Fibroblast of the conjunctiva (primary cell): ENCODE measurements at regions not wholly inside any gene's neighbourhood (a gene's known extent, or its start where the extent isn't known, plus 50 kb on each side); places are given as distances from the start of the nearest gene placed in this dataset.
A peak's percentile ranks its signal among the peaks of the same experiment; 100 is the strongest.

ENCODE experiments used
- DNase-seq: peaks from one replicate; pipeline ENCODE4 v3.0.0-alpha.2; 2010; ENCODE audit warnings: low read depth

DNA sequence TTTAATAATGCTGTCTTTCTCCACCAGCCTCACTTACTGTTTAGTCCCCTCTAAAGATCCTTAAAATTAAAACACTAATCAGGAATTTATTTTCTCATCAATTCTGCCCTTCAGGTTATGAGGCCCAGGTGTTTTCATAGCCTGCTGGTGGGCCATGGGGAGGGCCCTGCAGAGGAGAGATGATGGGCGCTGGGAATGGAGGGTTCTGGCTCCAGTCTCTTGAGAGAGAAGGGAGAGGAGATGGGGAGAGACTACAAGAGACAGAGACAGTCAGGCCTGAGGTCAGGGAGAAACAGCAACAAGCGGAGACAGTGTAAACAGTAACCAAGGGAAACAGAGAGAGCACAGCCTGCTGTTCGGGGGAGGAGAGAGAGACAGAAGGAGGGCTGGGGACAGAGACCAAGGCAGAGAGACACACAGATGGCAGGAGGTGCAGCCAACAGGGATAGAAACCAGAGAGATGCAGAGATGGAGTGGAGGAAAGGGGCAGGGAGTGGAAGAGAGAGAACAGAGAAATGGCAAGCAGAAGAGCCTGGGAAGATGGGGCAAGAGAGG, 187.3 kb upstream of the SYT13 start:
- no peak for DNase-seq

- no peak for DNase-seq
These were observed 186.7 kb upstream of the SYT13 start for GRCh38 chr11:45472716-45473317.

DNA sequence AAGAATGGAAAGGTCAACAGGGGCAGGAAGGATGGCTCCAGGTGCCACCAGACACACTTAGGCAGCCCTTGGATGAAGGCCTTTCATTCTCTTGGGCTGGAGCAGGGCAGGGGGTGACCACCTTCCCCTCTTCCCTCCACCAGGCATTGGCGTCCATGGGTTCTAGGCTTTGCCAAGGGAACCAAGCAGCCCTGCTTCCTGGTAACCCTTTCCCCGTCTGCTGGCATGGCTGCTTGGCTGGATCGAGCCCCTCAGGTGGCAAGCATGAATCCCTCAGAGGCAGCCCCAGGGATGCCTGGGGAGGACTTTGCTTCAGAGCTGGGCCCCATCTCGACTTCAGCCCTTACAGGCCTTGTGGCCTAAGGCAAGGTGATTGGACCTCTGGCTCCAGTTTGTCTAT, 185.1 kb upstream of the SYT13 start:
- no peak for DNase-seq

- DNase-seq: no peak
These were observed 184.6 kb upstream of the SYT13 start for GRCh38 chr11:45470794-45471167.

DNA sequence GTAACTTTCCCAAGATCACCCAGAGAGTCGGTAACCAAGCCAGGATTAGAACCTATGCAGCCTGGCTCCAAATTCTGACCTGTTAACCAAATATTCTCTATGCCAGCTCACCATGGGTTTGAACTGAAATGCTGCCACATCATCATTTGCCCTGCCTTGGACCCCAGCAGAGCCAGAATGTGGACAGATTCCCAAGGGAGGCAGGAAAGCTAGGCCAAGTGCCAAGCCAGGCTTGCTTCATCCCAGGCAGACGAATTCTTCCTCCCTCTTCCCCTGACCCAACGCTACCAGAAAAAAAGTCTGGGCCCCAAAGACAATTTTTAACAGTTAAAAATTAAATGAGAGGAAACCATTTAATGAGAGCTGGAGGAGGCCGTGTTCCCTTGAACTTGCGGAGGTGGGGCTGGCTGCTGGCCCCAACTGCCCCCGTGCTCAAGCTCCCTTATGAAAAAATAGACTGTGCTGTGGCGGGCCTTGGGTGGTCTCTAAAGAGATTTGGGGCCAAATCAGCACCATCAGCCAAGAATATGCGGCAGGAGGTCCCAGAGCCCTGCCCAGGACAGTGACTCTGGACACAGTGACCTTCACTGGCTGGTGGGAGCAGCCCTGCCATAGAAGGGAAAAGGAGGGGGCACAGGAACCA, 184.1 kb upstream of the SYT13 start:
- no peak for DNase-seq

- DNase-seq: no peak
These were observed 182.2 kb upstream of the SYT13 start for GRCh38 chr11:45468267-45468856.

GRCh38 chr11:45463541-45463940, 177.4 kb upstream of the SYT13 start:
- DNase-seq: no peak

GRCh38 chr11:45461514-45461913, 175.4 kb upstream of the SYT13 start:
- DNase-seq: no peak

GRCh38 chr11:45459491-45459890, 173.3 kb upstream of the SYT13 start:
- DNase-seq: no peak

DNA sequence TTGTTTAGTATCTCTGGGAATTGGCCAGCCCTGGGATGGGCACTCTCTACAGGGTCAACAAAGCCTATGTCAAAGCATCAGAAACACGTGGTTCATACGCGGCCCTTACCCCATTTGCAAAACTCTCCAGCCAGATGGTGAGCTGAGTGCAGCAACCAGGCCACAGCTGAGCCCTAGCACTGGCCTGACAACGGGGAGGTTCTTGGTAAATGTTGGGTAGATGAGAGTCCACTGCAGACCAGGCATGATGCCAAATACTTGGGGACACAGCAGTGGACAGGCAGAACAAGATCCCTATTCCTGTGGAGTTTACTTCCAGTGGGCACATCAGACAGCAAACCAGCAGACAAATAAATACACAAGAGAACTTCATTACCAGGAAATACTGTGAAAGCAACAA, 172.1 kb upstream of the SYT13 start:
- no peak for DNase-seq

DNA sequence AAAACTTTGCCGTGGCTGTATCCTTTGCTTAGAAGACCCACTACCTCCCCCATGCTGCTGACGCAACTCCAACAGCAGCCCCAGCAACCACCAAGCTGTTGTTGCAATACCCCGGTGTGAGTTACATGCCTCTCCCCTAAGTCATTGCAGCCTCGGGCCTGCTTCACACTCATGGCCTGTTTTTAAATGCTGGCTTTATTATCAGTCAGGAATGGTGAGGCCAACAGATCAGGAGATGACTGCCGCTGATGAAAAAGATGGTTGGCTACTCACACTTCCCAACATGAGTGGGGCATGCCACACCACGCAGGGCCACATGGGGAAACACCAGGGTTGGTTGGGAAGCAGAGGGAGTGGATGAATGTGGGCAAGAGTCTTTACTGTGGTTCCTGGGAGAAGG, 171.5 kb upstream of the SYT13 start:
- peak; percentile 49 for DNase-seq

- DNase-seq: no peak
These were observed 170.5 kb upstream of the SYT13 start for GRCh38 chr11:45456686-45457085.

DNA sequence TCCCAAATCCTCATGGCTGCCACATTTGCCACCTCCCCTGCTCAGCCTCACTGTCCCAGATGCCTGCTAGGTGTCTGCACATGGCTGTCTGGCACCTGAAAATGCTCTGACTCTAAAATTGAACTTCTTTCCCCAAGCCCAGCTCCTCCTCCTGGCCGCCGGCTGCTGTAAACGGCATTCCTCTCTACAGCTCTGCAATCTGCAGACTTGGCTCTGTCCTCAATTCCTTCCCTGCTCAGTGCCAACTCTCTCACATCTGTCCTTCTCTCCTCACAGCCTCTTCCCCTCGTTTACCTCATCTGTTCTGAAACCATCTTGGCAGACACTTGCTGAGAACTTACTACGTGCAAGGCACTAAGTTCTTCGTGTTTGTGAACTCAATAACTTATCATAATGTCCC, 169.4 kb upstream of the SYT13 start:
- no peak for DNase-seq

DNA sequence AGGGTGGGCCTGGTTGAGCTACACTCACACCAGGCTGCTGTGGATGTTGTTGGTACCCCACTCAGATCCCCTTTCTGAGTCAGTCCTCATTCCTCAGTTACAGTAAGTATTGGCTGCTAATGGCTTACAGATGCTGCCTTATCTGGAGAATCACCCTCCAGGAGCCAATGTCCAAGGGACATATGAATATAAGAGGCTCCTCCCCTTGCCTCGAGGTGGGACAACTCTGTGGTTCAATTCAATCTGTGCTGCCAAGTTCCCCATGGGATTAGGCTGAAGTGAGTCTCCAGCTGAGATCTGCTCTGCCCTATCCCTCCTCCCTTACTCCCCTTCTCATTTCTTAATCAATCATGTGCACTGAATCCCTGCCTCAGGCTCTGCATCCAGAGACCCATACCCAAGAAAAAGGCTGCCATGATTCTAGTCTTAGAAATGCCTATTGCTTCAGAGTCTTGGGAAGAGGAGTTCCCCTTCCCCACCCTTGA, 168.8 kb upstream of the SYT13 start:
- no peak for DNase-seq

DNA sequence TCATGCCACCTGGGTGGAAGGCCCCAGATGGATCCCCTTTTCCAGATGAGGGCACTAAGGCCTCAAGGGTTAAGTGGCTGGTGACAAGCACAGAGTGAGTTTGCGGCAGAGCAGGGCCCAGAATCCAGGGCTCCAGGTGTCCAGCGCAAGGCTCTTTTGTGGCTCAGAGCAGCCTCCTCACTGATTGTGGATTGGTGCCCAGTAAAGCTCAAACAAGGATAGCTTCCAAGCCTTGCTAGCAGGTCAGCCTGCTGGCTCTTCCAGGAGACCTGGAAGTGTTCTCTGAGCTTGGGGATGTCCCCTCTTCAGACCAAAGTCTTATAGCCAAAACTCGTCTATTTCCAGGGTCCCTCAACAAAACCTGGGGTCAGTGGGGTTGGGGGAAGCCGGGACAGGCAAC, 167.6 kb upstream of the SYT13 start:
- no peak for DNase-seq

DNA sequence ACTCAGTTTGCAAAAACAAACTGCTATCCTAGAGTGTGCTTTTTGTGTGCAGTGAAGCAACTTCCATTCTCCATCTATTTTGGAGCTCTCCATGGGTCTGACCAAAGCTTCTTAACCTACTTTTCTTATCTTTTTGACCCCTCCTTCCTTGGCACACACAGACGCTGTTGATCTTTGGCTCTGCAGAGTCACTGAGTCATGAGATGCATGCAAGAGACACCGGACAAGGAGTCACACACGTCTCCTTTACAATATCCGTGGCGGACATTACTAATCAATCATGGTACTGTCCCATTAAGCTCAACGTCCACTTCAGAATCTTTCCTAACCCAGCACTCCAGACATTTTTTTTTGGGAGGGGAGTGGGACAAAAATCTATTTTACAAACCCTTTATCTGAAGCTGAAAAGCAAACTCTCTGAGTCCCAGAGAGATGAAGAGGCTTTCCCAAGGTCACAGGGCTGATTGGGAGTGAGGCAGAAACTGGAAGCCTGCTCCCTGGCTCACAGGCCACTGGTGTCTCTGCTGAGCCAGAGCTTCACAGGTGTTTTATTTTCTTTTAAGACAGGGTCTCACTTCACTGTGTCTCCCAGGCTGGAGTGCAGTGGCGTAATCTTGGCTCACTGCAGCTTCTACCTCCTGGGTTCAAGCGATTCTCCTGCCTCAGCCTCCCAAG, 165.8 kb upstream of the SYT13 start:
- no peak for DNase-seq

DNA sequence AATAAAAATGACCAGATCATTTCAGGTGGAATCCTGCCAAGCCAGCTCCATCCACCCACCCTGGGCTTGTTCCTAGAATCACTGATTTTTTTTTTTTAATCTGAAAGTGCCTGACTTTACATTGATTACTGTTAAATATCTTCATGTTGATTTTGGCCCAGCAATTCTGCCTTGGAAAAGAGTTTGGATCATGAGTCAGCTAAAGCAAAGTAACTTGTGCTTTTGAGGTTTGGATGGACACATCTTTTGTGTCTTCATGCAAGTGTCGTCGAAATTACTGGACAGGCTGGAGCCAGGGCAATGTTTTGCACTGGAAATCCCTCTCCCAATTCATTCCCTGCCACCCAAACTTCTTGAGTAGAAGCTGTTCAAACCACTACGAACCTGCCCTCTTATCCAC, 164.0 kb upstream of the SYT13 start:
- DNase-seq: no peak

- DNase-seq: no peak
These were observed 163.0 kb upstream of the SYT13 start for GRCh38 chr11:45449036-45449601.

DNA sequence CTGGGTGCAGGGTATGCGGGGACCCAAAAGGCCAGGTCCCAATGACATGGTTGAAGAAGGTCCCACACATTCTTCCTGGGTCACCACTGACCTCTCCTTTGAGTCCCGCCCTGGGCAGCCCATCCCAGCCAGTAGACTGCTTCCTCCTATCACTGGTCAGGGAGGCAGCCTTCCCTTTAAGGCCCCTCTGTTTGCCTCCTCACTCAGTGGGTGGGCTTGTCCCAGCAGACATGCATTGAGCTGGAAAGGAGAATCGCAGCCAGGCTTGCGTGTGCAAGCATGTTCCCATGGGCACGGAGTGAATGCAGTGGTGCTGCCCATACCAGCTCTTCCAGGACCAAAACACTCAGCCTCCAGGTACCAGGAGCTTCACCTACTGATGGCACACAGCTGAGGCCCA, 162.4 kb upstream of the SYT13 start:
- no peak for DNase-seq

DNA sequence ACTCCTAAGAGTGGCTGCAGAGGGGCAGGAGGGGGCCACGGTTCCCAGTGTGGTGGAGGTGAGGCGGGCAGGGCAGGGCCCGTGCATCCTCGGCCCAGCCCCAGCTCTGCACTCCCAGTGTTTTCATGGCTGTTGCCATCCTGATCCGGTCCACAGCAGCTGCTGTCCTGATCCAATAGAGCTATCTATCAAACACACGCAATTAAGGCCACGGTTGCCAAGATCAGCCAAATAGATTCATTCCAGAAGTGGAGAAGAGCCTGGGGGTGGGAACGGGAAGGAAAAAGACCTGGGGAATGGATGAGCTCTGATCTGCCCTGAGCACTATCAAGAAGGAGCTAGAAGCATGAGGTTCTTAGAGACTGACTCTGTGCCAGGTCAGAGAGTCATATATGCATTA, 160.9 kb upstream of the SYT13 start:
- no peak for DNase-seq

- no peak for DNase-seq
These were observed 160.3 kb upstream of the SYT13 start for GRCh38 chr11:45446434-45446833.

DNA sequence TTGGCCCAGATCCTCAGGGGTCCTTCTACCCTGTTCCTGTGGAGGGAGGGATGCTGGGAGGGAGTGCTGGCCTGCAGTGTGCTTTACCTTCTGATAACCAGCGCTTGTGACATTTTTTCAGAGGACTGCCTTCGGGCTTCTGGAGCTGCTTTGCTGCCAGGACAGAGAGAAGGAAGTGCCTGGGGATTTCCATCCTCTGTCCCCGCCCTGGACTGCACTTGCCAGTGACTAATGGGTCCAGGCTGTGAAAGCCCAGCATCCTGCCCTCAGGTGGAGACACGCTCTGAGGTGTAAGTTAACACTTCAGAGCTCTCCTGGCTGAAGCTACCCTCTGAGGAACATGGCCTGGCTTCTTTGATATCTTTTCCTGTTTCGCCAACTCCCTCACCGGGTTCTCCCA, 158.7 kb upstream of the SYT13 start:
- DNase-seq: no peak

DNA sequence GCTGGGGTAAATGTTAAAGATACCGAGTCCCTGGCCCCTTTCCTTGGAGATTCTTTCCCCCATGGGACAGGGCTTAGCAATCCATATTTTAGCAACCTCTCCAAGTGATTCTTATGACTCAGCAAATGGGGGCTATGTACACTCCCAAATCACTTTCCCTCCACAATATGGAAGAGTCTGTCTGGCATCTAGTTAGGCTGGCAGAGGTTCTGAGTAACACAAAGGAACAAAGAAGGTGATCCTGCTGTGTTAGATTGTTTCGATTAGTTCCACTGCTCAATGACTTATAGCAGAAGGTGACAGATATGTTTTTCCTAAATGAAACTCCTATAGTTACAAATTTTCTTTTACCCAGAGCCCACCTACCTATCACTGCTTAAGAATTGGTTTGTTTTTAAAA, 154.0 kb upstream of the SYT13 start:
- no peak for DNase-seq
